ENCODE measurements at regions not wholly inside any gene's neighbourhood (a gene's known extent, or its start where the extent isn't known, plus 50 kb on each side); places are given as distances from the start of the nearest gene placed in this dataset.
"Not testable (repeated sequence)": the region's sequence is repeated elsewhere in the genome, so short reads cannot be mapped to it uniquely, and the experiment has no call there.

- no peak for DNase-seq (ENCODE audit: low spot score in 2 of 2)
- intact Hi-C loops (cut with DNase I) = no loop called here
- TF ChIP-seq CTCF (IDR thresholded peaks at IDR 0.05) = no peak
These were observed 228.5 kb downstream of the DLL1 start for GRCh38 chr6:170062209-170062914.

GRCh38 chr6:170058878-170059485, 231.9 kb downstream of the DLL1 start:
- intact Hi-C loops (cut with DNase I) = no loop called here
- Histone ChIP-seq H3K36me3 (no peaks in the 10 kb centered on the region), H3K4me3 (no peak overlapping the region), H3K27me3 (no peaks in the 10 kb centered on the region), H3K27ac (no peak overlapping the region), H3K9me3 (no peaks in the 10 kb centered on the region), H3K4me1 (no peaks in the 10 kb centered on the region)
- DNase-seq (ENCODE audit: low spot score in 2 of 2) = no peak
- TF ChIP-seq CTCF (IDR thresholded peaks at IDR 0.05) = no peak

More at GRCh38 chr6:170062209-170062914, 228.5 kb downstream of the DLL1 start:
- Histone ChIP-seq H3K36me3 (no peaks in the 10 kb centered on the region), H3K27me3 (no peaks in the 10 kb centered on the region), H3K9me3 (no peaks in the 10 kb centered on the region), H3K27ac (no peak overlapping the region), H3K4me1 (no peaks in the 10 kb centered on the region), H3K4me3 (no peak overlapping the region)

- H3K9me3 ChIP-seq = no peaks in the 10 kb centered on the region
- TF ChIP-seq CTCF (IDR thresholded peaks at IDR 0.05) = no peak
- no peak overlapping the region for H3K4me3 ChIP-seq
- no peak overlapping the region for H3K27ac ChIP-seq
- H3K36me3 ChIP-seq = no peaks in the 10 kb centered on the region
- no peak for DNase-seq (ENCODE audit: low spot score in 2 of 2)
- H3K4me1 ChIP-seq = no peaks in the 10 kb centered on the region
- H3K27me3 ChIP-seq = no peaks in the 10 kb centered on the region
- intact Hi-C loops (cut with DNase I) = no loop called here
These were observed 232.7 kb downstream of the DLL1 start for GRCh38 chr6:170057961-170058877.

GRCh38 chr6:170057034-170057734, 233.7 kb downstream of the DLL1 start:
- H3K36me3 ChIP-seq = no peaks in the 10 kb centered on the region
- no peaks in the 10 kb centered on the region for H3K27me3 ChIP-seq
- no peaks in the 10 kb centered on the region for H3K9me3 ChIP-seq
- no peak for TF ChIP-seq CTCF (IDR thresholded peaks at IDR 0.05)
- no peak overlapping the region for H3K4me3 ChIP-seq
- no peak overlapping the region for H3K27ac ChIP-seq
- H3K4me1 ChIP-seq = no peaks in the 10 kb centered on the region
- no peak for DNase-seq (ENCODE audit: low spot score in 2 of 2)
- intact Hi-C loops (cut with DNase I) = no loop called here

- H3K27me3 ChIP-seq = no peaks in the 10 kb centered on the region
- H3K4me3 ChIP-seq = no peak overlapping the region
- H3K9me3 ChIP-seq = no peaks in the 10 kb centered on the region
- no peak for DNase-seq (ENCODE audit: low spot score in 2 of 2)
- intact Hi-C loops (cut with DNase I) = no loop called here
- H3K27ac ChIP-seq = no peak overlapping the region
- H3K36me3 ChIP-seq = no peaks in the 10 kb centered on the region
- TF ChIP-seq CTCF (IDR thresholded peaks at IDR 0.05) = no peak
- H3K4me1 ChIP-seq = no peaks in the 10 kb centered on the region
These were observed 234.6 kb downstream of the DLL1 start for GRCh38 chr6:170056278-170056711.

GRCh38 chr6:170055797-170056196, 235.1 kb downstream of the DLL1 start:
- H3K36me3 ChIP-seq; H3K27me3 ChIP-seq; H3K27ac ChIP-seq; H3K9me3 ChIP-seq; H3K4me3 ChIP-seq; H3K4me1 ChIP-seq; DNase-seq (ENCODE audit: low spot score in 2 of 2); intact Hi-C loops (cut with DNase I): not testable (repeated sequence)
